GM21390 (cell line): ENCODE measurements at regions not wholly inside any gene's neighbourhood (a gene's known extent, or its start where the extent isn't known, plus 50 kb on each side); places are given as distances from the start of the nearest gene placed in this dataset.
"Not testable (repeated sequence)": the region's sequence is repeated elsewhere in the genome, so short reads cannot be mapped to it uniquely, and the experiment has no call there.

ENCODE experiments used
- ATAC-seq: cut with Tn5 transposase; IDR thresholded peaks from one replicate; pipeline ENCODE4 v1.9.1; 2021; ENCODE audit not compliant: unreplicated experiment

DNA sequence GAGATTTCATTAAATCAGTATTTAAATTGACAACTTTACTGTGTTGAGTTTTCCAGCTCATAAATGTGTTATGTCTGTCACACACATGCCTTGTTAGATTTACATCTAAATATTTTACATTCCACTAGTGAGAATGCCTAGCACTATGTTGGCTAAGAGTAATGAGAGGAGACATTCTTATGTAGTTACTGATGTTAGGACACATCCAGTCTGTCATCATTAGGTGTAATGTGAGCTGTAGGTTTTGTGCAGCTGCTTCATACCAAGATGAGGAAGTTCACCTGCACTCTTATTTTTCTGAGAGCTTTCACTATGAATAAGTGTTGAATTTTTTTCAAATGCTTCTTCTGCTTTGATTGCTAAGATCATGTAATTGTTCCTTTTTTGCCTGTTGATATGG is 218.0 kb upstream of the IGFBP3 start:
- ATAC-seq = peak; percentile 66

DNA sequence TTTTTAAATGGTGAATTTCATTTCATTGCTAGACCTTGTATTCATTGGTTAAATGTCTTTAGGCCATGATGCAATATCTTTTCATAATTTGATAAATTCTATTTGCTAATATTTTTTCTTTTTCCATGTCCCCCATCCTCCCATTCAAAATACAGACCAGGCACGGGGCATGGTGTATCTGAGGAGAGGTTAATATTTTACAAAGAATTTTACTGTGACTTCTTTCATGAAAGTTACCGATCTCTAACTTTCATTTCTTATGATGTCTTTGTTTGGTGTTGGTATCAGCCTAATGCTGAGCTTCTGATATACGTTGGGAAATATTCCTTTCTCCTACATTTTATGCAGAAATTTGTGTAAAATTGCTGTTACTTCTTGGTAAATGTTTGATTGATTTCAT is 216.7 kb upstream of the IGFBP3 start:
- no peak for ATAC-seq

DNA sequence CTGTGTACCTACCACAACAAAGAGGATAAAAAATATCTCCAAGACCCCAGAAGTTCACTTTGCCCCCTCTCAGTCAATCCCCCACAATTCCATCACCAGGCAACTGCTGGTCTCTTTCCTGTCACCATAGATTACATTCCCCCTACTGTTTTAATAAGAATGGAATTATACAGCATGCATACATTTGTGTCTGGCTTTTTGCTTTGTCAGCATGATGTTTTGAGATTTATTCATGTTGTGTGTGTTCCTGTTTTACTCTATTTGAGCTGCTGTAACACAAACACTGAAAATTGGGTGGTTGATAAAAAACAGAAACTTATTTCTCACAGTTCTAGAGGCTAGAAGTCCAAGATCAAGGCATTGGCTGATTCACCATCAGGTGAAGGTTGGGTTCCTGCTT is 214.5 kb upstream of the IGFBP3 start:
- ATAC-seq = no peak

DNA sequence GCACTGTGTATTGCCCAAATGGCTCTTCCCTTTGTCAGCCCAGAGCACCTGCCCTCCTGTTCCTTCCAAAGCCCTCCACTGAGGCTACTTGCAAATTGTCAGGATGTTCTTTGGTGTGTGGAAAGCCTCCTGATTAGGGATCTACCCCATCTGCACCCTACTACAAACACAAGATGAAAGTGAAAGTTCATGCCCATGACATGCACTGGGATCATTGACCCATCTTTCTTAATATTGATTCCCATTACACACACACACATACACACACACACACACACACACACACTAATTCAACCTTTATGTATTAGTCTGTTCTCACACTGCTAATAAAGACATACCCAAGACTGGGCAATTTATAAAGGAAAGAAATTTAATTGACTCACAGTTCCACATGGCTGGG is 213.7 kb upstream of the IGFBP3 start:
- ATAC-seq = no peak

DNA sequence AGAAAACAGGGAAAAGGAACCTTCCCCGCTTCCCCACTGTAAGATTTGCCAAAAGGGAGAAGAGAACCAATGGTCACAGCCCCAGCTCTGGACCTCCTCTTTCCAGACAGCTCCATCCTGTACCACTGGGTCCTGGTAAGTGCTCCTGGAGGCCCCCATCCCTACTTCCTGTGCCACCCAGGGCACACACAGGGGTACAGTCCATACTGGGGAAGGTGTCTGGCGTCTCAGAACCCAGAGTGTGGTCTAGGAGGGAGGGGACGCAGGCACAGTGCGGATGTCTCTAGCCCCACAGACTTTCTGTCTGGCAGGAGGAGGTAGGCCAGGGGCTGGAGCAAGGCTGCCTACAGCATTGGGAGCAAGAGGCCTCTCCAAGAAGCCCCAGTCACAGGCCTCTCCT is 213.3 kb upstream of the IGFBP3 start:
- ATAC-seq = no peak

DNA sequence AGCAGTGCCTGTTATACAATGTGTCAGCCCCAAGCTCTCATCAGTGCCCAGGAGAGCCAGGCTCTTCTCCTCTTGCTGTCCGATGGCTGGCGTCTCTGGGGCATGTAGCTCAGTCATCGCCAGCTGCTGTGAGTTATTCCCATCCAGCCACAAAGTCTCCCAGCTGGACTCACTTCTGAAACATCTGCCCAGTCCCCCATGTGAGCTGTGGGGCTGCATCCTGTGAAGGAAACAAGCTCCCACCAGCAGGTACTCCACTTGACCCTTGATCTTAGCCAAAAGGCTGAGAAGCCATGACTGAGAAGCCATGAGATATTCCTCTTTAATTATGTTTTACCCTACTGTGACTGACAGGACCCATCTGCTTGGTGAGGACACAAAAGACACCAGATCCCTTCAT is 212.7 kb upstream of the IGFBP3 start:
- no peak for ATAC-seq

DNA sequence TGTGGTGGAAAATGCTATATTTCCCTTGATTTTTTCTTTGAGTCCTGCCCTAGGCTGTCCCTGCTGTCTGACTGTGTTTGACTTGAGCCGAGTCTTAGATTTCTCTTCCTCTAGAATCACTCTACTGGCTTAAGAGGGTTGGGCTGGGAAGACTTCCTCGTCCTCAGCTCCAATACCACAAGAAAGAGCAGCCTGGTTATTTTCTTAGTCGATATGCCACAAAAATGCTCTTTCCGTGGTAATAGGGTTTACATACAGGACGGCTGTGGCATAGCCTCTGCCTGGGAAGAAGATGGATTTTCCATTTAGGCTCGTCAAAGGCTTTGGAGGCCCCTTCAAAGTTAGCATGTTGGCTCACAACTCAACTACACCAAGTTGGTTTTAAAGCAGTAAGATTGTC is 212.0 kb upstream of the IGFBP3 start:
- no peak for ATAC-seq

DNA sequence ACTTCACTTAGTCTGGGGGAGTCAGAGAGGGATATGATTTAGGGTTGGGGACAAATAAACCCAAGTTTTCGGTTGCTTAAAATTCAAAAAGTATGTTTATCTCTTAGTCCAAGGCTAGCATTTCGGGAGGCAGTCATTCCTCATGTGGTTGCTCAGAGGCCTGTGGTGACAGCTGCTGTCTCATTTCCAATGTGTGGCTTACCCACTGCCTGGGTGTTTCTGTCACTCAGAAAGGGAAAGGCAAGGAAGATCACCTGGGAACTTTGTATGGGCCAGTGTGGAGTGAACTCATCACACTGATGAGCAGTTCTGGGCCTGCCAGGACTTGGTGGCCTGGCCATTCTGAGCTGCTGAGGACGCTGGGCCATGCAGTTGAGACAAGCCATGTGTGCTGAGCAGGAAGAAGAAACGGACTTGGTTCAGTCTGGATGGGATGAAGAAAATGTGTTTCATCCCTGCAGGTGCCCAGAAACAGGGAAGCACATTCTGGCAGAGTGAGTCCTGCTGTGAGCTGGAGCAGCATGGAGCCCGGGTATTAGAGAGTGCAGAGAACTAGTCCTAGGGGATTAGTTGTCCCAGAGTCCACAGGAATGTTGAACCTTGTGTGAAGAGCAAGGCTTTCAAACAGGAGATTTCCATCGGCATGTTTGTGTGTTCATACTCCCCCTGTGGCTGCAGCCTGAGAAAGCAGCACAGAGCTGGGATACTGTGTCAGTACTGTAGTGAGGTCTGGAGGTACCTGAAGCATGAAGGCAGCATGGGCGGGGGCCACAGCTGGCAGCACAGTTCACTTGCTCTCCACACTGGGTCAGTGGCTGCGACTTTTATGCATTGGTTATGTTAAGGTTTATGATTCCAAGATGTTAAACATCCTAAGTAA is 211.1 kb upstream of the IGFBP3 start:
- ATAC-seq = no peak

DNA sequence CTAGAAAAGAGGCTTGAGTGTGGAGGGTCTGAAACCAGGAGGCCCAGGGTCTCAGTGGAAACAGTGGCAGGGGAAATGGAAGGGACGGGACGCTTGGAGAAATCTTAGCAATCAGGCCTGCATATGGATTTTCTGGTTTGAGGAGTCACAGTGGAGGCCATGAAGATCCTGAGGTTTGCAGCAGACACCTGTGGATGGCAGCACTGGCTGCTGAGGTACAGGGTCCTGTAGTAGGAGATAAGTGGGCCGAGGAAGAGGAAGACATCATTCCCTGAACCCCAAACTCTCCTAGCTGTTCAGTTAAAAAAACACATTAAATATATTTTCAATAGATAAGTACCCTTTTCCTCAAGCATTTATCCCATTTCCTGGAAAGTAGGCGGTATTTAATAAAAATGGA is 208.8 kb upstream of the IGFBP3 start:
- no peak for ATAC-seq

DNA sequence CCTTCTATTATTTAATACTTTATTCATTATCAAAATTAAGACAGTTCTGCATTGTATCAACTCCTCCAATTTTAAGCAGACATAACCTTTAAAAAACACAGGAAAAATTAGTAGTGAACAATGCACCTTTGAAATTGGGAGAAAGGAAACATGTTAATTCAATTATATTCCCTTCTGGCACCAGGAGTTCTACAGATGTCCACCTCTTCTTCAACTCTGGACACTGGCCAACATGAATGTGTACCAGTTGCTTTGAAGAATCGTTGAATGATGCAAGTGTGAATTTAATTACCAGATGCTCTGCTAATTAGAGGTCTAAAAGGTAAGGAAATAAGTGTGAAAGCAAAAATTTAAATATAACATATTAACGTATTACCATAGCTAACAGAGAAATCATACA is 206.7 kb upstream of the IGFBP3 start:
- no peak for ATAC-seq

DNA sequence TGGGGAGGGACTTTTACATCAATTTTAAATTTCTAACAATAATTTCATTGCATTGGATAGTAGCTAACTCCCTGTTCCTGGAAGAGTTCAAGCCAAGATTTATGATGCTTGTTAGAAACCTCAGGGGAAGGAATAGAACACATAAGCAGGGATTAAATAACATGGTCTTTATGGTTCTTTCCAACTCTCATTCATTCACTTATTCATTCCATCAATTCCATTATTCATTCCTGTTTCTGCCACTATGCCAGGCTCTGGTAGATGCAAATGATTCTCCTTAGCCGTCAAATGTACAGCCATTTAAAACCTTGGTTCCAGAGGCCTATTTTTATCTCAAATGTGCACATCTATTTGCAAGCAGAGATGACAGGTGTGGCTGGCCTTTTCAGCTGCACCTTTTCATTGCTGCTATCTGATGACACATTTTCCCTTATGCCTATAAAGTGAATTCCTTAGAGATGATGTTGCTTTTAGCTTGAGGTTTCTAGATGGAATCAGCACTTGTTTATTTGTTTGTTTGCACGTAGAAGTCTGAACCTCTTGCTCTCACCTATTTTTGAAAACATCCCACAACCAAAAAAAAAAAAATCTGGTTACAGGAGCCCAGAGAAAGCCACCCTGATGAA is 205.7 kb upstream of the IGFBP3 start:
- ATAC-seq = no peak

DNA sequence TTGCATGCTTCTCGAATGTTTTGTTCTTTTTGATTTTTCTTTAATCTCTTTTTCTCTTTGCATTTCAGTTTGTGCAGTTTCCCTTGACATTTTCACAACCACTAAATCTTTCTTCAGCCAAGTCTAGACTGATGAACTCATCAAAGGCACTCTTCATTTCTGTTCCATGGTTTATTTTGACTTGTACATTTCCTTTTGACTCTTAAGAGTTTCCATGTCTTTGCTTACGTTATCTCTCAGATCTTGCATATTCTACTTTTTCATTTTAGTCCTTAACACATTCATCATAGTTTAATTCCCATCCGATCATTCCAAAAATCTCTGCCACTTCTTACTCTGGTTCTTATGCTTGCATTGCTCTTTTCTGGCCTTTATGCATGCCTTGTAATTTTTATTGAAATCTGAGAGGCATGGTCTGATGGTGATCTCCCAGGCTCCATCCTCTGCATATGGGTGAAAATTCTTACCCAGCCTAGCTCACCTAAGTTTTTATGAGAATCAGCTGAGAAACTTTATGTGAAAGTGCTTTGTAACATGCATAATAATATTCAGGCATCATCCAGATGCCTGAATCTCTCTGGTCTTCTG is 202.8 kb upstream of the IGFBP3 start:
- no peak for ATAC-seq

DNA sequence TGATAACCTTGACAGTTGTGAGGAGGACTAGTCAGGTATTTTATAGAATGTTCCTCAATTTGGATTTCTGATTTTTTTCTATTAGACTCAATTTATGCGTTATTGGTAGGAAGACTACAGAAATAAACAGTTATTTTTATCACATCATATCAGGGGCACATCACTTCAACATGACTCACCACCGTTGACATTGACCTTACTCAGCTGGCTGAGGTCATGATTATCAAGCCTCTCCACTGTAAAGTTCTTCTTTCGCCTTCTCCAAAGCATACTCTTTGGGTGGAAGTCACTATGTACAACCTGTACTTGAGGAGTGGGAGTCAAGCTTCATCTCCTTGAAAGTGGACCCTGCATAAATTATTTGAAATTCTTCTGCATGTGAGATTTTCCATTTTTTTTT is 194.3 kb upstream of the IGFBP3 start:
- no peak for ATAC-seq

DNA sequence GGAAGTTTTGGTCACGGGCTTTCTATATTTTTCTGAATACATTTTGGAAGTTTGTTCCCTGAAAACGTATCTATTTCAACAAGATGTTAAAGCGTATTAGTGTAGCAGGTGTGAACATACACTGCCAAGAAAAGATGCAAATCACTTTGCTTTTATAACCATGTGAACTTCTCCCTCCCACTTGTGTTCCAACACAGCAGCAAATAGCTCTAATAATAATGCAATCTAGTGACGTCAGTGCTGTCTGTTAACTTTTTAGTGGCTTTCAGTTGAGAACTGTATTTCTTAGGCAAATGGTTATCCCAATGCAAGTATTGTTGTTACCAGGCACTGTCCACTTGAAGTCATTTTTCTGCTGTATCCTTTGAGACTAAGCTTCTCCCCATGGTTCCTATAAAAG is 188.4 kb upstream of the IGFBP3 start:
- no peak for ATAC-seq

DNA sequence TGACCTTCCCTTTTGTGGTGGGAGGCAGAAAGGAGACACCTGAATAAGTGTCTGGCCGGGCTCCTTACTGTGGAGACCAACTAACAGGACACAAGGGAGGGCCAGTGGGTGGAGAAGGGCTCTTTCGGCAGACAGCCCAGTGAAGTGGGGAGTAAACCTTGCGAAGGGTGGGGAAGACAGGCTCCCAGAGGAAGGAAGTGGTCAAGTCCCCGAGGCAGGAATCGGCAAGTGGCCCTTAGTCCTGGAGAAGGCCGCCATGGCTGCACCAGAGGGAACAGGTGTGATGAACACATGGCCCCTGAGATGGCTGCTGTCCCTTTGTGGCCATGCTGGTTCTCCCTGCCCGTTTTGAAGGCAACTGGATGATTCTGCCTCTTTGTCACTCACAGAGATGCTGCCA is 187.2 kb upstream of the IGFBP3 start:
- ATAC-seq = no peak

DNA sequence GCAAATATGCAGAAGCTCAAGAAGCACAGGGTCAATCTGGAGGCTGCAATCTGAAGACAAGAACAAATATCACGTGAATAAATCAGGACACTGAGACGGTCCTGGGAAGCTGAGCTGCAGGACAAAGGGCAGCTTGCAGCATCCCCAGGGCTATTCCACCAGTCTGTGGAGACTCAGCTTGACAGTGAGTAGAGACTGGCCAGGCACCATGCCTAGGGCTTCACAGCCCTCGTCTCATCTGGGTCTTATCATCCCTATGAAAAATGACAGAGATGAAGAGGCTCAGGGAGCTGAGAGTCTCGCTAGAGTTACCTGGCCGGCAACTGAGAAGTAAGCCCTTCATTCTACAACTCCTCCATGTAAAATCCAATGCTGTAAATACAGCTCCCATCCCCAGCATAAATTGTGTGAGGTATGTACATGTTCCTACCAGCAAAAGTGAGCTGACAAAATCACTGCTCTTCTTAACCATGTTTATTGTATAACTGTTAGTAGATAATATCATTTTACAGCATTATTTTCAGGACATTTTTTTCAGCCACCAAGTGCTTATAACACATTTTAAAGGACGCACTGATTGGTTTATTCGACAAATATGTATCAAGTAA is 186.6 kb upstream of the IGFBP3 start:
- ATAC-seq = no peak

DNA sequence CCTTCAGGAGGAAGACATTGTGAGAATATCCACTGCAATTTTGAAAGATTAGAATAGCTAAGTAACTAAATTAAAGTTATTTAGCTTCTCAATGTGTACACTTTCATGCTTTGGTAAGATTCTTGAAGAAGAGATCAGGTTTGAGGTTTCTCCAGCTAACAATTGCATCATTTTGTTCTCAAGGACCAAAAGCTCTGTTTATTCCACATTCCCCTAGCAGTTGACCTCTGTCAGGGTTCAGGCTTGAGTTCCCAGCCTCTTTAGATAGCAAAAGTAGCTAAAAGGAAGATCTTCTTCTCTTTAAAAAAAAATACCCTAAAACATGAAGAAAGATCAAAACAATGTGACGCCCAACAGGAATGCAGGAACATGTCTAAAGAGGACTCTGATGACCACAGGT is 179.4 kb upstream of the IGFBP3 start:
- no peak for ATAC-seq

DNA sequence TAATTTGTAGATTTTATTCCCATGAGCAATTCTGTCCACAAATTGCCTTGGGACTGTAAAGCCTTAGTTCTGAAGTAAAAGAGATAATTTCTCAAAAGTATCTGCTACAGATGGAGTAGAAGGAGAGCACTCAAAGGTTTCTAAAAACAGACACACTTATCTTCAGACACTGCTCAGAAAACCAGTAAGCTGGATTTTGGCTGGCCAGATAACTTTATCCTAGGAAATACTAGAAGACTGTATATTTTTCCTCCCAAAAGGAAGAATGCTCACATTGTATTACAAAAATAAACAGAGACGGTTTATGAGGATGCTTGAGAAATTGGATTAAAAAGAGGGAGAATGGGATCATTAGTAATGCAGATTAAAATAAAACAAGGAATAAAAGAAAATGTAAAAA is 178.0 kb upstream of the IGFBP3 start:
- no peak for ATAC-seq

DNA sequence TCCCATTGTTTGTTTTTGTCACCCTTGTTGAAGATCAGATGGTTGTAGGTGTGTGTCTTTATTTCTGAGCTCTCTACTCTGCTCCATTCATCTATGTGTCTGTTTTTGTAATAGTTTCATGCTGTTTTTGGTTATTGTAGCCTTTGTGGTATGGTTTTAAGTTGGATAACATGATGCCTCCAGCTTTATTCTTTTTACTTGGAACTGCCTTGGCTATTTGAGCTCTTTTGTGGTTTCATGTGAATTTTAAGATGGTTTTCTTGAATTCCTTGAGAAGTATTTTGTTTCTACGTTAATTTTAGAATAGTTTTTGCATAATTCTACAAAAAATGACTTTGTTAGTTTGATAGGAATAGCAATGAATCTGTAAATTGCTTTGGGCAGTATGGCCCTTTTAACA is 170.0 kb upstream of the IGFBP3 start:
- ATAC-seq = no peak

DNA sequence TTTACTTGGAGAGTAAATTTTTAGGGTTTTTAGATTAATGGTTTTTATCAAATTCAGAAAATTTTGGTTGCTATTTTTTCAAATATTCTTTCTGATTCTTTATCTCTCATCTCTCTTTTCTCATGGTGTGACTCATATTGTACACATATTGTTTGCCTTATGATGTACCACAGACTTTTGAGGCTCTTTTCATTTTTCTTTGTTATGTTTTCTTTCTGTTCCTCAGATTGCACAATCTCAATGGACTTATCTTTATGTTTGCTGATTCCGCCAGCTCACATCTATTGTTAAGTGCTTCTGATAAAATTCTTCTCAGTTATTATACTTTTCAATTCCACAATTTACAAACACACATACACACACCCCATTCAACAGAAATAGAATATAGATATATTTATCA is 168.2 kb upstream of the IGFBP3 start:
- ATAC-seq = no peak

DNA sequence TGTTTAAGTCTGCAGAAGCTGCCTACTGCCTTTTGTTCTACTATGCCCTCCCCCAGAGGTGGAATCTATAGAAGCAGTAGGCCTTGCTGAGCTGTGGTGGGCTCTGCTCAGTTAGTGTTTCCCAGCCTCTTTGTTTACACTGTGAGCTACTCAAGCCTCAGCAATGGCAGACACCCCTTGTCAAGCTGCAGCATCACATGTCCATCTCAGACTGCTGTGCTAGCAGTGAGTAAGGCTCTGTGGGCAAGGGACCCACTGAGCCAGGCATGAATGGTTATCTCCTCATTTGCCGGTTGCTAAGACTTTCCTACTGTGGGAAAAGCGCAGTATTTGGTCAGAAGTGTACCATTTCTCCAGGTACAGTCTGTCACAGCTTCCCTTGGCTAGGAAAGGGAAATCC is 167.4 kb upstream of the IGFBP3 start:
- not testable (repeated sequence) for ATAC-seq

DNA sequence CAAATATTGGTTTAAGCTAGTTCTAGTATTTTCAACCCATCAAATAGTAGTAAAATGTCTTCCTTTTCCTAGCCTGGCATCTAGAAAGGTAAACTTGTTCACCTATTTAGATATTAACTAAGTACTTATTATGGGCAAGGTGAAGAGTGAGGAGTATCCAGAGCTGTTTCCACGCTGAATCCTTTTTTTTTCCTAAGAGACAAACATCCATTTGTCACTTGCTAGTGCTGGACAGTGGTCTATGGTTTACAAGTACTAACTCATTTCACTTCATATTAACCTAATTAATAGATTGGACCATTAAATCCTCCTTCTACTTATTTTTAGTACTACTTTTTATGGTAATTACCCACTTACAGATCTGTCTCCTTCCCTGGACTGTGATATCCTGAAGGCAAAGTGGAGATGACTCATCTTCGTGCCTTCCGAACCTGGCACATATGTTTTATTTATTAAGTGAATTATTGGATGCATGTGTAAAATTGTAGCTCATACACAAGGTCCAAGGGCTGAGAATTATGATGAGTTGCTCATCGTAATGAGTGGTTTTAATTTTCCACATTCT is 159.6 kb upstream of the IGFBP3 start:
- ATAC-seq = no peak
